ENCODE measurements at regions not wholly inside any gene's neighbourhood (a gene's known extent, or its start where the extent isn't known, plus 50 kb on each side); places are given as distances from the start of the nearest gene placed in this dataset.

GRCh38 chr2:172251231-172251630 lies 148.5 kb upstream of the DLX2 start (continued):
- TF ChIP-seq ZNF274 (IDR thresholded peaks at IDR 0.05; ENCODE audit: borderline replicate concordance, extremely low read depth, low read length), result no peak
